Endodermal cell (in vitro differentiated cells): ENCODE measurements at regions not wholly inside any gene's neighbourhood (a gene's known extent, or its start where the extent isn't known, plus 50 kb on each side); places are given as distances from the start of the nearest gene placed in this dataset.

Source experiments
- DNase-seq: peaks from one replicate; pipeline ENCODE4 v3.0.0-alpha.2; 2017
- H3K27ac ChIP-seq: 2 replicates; pipeline ENCODE4 v1.5.1; 2013; ENCODE audit warnings: mild to moderate bottlenecking, low read depth, low read length, moderate library complexity
- H3K27me3 ChIP-seq: 2 replicates; pipeline ENCODE4 v1.6.1; 2013; ENCODE audit warnings: mild to moderate bottlenecking, low read length, moderate library complexity; ENCODE audit not compliant: insufficient read depth, control insufficient read depth, poor library complexity, severe bottlenecking
- H3K36me3 ChIP-seq: 2 replicates; pipeline ENCODE4 v1.7.0; 2013; ENCODE audit warnings: mild to moderate bottlenecking, low read length, moderate library complexity; ENCODE audit not compliant: control insufficient read depth, insufficient read depth
- H3K4me1 ChIP-seq: one replicate; pipeline ENCODE4 v1.7.0; 2013; ENCODE audit warnings: low read length; ENCODE audit not compliant: control insufficient read depth, insufficient read depth
- H3K4me3 ChIP-seq: 2 replicates; pipeline ENCODE4 v1.5.1; 2013; ENCODE audit warnings: mild to moderate bottlenecking, low read length, moderate library complexity
- H3K9ac ChIP-seq: 2 replicates; pipeline ENCODE4 v1.6.1; 2013; ENCODE audit warnings: mild to moderate bottlenecking, low read length, moderate library complexity; ENCODE audit not compliant: poor library complexity, severe bottlenecking; ENCODE audit errors: extremely low read depth
- H3K9me3 ChIP-seq: 2 replicates; pipeline ENCODE4 v1.6.1; 2013; ENCODE audit warnings: mild to moderate bottlenecking, low read length, moderate library complexity; ENCODE audit not compliant: control insufficient read depth
- H3K27ac Mint-ChIP-seq: 2 replicates; pipeline ENCODE4 v1.8.0; 2020; ENCODE audit warnings: mixed read lengths
- H3K27me3 Mint-ChIP-seq: 2 replicates; pipeline ENCODE4 v1.8.0; 2021; ENCODE audit warnings: mild to moderate bottlenecking, mixed read lengths; ENCODE audit not compliant: insufficient read depth
- H3K36me3 Mint-ChIP-seq: 2 replicates; pipeline ENCODE4 v1.8.0; 2020; ENCODE audit warnings: low read depth, mixed read lengths
- H3K4me1 Mint-ChIP-seq: 2 replicates; pipeline ENCODE4 v1.8.0; 2020; ENCODE audit warnings: mixed read lengths
- H3K4me3 Mint-ChIP-seq: 2 replicates; pipeline ENCODE4 v1.8.0; 2020; ENCODE audit warnings: mild to moderate bottlenecking, moderate library complexity, mixed read lengths
- H3K9me3 Mint-ChIP-seq: 2 replicates; pipeline ENCODE4 v1.8.0; 2020; ENCODE audit warnings: mild to moderate bottlenecking, mixed read lengths
- WGBS, 2 experiments: methylation state at CpG; one replicate each; pipeline versions ENCODE4 v1.1.5 to v1.1.7; 2013; ENCODE audit warnings: missing lambda C conversion rate in 2 of 2, mixed read lengths in 1 of 2; ENCODE audit not compliant: insufficient coverage in 1 of 2, insufficient read length in 1 of 2; 5-methylcytosine and 5-hydroxymethylcytosine counted together
- TF ChIP-seq, protein P1 (sequence below): fragments of 200-600 bp; sonication (generic); conservative IDR thresholded peaks from 2 replicates; pipeline ENCODE4 v1.5.0; 2021; ENCODE audit warnings: antibody characterized with exemption, mild to moderate bottlenecking

- no peaks in the 10 kb centered on the region for H3K36me3 Mint-ChIP-seq
- no peaks in the 10 kb centered on the region for H3K27me3 ChIP-seq
- no peak overlapping the region for H3K4me3 Mint-ChIP-seq
- 89 to 100% methylated on average over 1 of the region's 1 CpG for WGBS, 2 experiments
- H3K4me3 ChIP-seq = no peak overlapping the region
- peaks cover 17% of the 10 kb centered on the region for H3K9me3 Mint-ChIP-seq
- DNase-seq = no peak
- H3K27ac ChIP-seq = no peak overlapping the region
- H3K9me3 ChIP-seq = peaks cover 5% of the 10 kb centered on the region
- H3K4me1 Mint-ChIP-seq = no peaks in the 10 kb centered on the region
- H3K4me1 ChIP-seq = no peaks in the 10 kb centered on the region
- H3K27me3 Mint-ChIP-seq = peaks cover 2% of the 10 kb centered on the region
- no peak overlapping the region for H3K9ac ChIP-seq
- no peaks in the 10 kb centered on the region for H3K36me3 ChIP-seq
- no peak overlapping the region for H3K27ac Mint-ChIP-seq
- TF ChIP-seq, protein P1, sequence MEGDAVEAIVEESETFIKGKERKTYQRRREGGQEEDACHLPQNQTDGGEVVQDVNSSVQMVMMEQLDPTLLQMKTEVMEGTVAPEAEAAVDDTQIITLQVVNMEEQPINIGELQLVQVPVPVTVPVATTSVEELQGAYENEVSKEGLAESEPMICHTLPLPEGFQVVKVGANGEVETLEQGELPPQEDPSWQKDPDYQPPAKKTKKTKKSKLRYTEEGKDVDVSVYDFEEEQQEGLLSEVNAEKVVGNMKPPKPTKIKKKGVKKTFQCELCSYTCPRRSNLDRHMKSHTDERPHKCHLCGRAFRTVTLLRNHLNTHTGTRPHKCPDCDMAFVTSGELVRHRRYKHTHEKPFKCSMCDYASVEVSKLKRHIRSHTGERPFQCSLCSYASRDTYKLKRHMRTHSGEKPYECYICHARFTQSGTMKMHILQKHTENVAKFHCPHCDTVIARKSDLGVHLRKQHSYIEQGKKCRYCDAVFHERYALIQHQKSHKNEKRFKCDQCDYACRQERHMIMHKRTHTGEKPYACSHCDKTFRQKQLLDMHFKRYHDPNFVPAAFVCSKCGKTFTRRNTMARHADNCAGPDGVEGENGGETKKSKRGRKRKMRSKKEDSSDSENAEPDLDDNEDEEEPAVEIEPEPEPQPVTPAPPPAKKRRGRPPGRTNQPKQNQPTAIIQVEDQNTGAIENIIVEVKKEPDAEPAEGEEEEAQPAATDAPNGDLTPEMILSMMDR = no peak
Observed at GRCh38 chr19:34601071-34601470, 75.9 kb downstream of the SCGB2B2 start.

DNA sequence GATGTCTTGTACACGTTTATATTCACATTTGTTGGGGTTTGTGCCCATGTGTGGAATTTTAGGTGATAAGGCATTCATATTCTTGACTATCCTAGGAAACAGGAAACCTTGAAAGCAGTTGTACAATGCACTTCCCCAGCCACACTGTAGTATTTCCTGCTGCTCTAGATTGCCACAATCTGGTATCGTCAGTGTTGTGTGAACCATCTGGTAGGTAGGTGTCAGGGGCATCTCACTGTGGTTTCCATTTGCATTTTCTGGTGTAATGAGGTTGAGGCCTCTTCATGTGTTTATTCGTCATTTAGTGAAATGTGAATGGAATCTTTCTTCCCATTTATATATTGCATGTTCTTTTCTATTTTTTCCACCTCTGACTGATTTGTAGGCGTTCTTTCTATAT is 76.6 kb downstream of the SCGB2B2 start:
- H3K4me3 Mint-ChIP-seq = no peak overlapping the region
- H3K9me3 Mint-ChIP-seq = peaks cover 17% of the 10 kb centered on the region
- Histone ChIP-seq H3K9ac (no peak overlapping the region), H3K27me3 (no peaks in the 10 kb centered on the region), H3K4me1 (no peaks in the 10 kb centered on the region), H3K27ac (no peak overlapping the region), H3K9me3 (peaks cover 5% of the 10 kb centered on the region), H3K4me3 (no peak overlapping the region), H3K36me3 (no peaks in the 10 kb centered on the region)
- peaks cover 2% of the 10 kb centered on the region for H3K27me3 Mint-ChIP-seq
- no peaks in the 10 kb centered on the region for H3K36me3 Mint-ChIP-seq
- DNase-seq = no peak
- TF ChIP-seq, protein P1 = no peak
- no peak overlapping the region for H3K27ac Mint-ChIP-seq
- WGBS, 2 experiments = 66% methylated on average over 2 of the region's 4 CpGs; no CpG with 5 or more reads in 1 of the 2 experiments
- no peaks in the 10 kb centered on the region for H3K4me1 Mint-ChIP-seq

- Mint-ChIP-seq H3K36me3 (no peaks in the 10 kb centered on the region), H3K27me3 (peaks cover 2% of the 10 kb centered on the region), H3K4me1 (no peaks in the 10 kb centered on the region), H3K27ac (no peak overlapping the region), H3K9me3 (peaks cover 6% of the 10 kb centered on the region), H3K4me3 (no peak overlapping the region)
- no peak overlapping the region for H3K4me3 ChIP-seq
- H3K4me1 ChIP-seq = no peaks in the 10 kb centered on the region
- DNase-seq = no peak
- no peak overlapping the region for H3K27ac ChIP-seq
- TF ChIP-seq, protein P1 = no peak
- H3K27me3 ChIP-seq = no peaks in the 10 kb centered on the region
- H3K9me3 ChIP-seq = no peaks in the 10 kb centered on the region
- WGBS, 2 experiments = 77 to 89% methylated on average over 7 to 9 of the region's 9 CpGs
- no peaks in the 10 kb centered on the region for H3K36me3 ChIP-seq
- H3K9ac ChIP-seq = no peak overlapping the region
Observed at GRCh38 chr19:34598217-34599155, 78.5 kb downstream of the SCGB2B2 start.
